Mesenchymal stem cell (in vitro differentiated cells and primary cell): ENCODE measurements at regions not wholly inside any gene's neighbourhood (a gene's known extent, or its start where the extent isn't known, plus 50 kb on each side); places are given as distances from the start of the nearest gene placed in this dataset.
"Not testable (repeated sequence)": the region's sequence is repeated elsewhere in the genome, so short reads cannot be mapped to it uniquely, and the experiment has no call there.

Source experiments
- DNase-seq: peaks from one replicate; pipeline ENCODE4 v3.0.0-alpha.2; 2013
- H2AFZ ChIP-seq: one replicate; pipeline ENCODE4 v1.6.1; 2013; ENCODE audit warnings: low read depth, mild to moderate bottlenecking, control low read depth, inconsistent platforms, low read length, moderate library complexity
- H2AK5ac ChIP-seq: 2 replicates; pipeline ENCODE4 v1.6.1; 2013; ENCODE audit warnings: low read length, moderate library complexity, mild to moderate bottlenecking, inconsistent platforms; ENCODE audit not compliant: severe bottlenecking
- H2BK120ac ChIP-seq: one replicate; pipeline ENCODE4 v1.6.1; 2013; ENCODE audit warnings: low read depth, mild to moderate bottlenecking, inconsistent platforms, low read length, moderate library complexity
- H2BK12ac ChIP-seq, 2 experiments: one replicate each; pipeline ENCODE4 v1.6.1; 2013; ENCODE audit warnings: inconsistent platforms in 2 of 2, low read length in 2 of 2, mild to moderate bottlenecking in 2 of 2, moderate library complexity in 2 of 2, control low read depth in 1 of 2
- H2BK15ac ChIP-seq: one replicate; pipeline ENCODE4 v1.6.1; 2013; ENCODE audit warnings: mild to moderate bottlenecking, low read depth, inconsistent platforms; ENCODE audit not compliant: poor library complexity, severe bottlenecking
- H2BK5ac ChIP-seq: 2 replicates; pipeline ENCODE4 v1.6.1; 2013; ENCODE audit warnings: low read depth, mild to moderate bottlenecking, low read length, control low read depth, inconsistent platforms; ENCODE audit not compliant: poor library complexity, severe bottlenecking
- H3K14ac ChIP-seq, 2 experiments: one replicate each; pipeline ENCODE4 v1.6.1; 2013; ENCODE audit warnings: inconsistent platforms in 2 of 2, low read length in 2 of 2, control low read depth in 1 of 2, mild to moderate bottlenecking in 1 of 2, moderate library complexity in 1 of 2
- H3K18ac ChIP-seq, 2 experiments: one replicate each; pipeline ENCODE4 v1.6.1; 2013; ENCODE audit warnings: inconsistent platforms in 2 of 2, low read length in 2 of 2, control low read depth in 1 of 2, low read depth in 1 of 2, mild to moderate bottlenecking in 1 of 2
- H3K23ac ChIP-seq, 2 experiments: one replicate each; pipeline ENCODE4 v1.6.1; 2013; ENCODE audit warnings: inconsistent platforms in 2 of 2, low read length in 2 of 2, mild to moderate bottlenecking in 2 of 2, moderate library complexity in 2 of 2, control low read depth in 1 of 2
- H3K27ac ChIP-seq: 2 replicates; pipeline ENCODE4 v1.5.1; 2013; ENCODE audit warnings: mild to moderate bottlenecking, moderate library complexity, low read length, control low read depth, inconsistent platforms; ENCODE audit not compliant: poor library complexity, severe bottlenecking
- H3K27me3 ChIP-seq, 2 experiments: 2 replicates each; pipeline versions ENCODE4 v1.6.1 to v1.7.0; 2013; ENCODE audit warnings: low read length in 2 of 2, mild to moderate bottlenecking in 2 of 2, moderate library complexity in 2 of 2, control low read depth in 1 of 2, inconsistent platforms in 1 of 2; ENCODE audit not compliant: control insufficient read depth in 1 of 2, insufficient read depth in 1 of 2
- H3K36me3 ChIP-seq, 2 experiments: 2 replicates each; pipeline versions ENCODE4 v1.6.1 to v1.7.0; 2013; ENCODE audit warnings: low read length in 2 of 2, control low read depth in 1 of 2, inconsistent platforms in 1 of 2, low read depth in 1 of 2, mild to moderate bottlenecking in 1 of 2; ENCODE audit not compliant: insufficient read depth in 2 of 2, control insufficient read depth in 1 of 2
- H3K4ac ChIP-seq, 2 experiments: one replicate each; pipeline ENCODE4 v1.6.1; 2013; ENCODE audit warnings: inconsistent platforms in 2 of 2, low read length in 2 of 2, mild to moderate bottlenecking in 2 of 2, moderate library complexity in 2 of 2, control low read depth in 1 of 2, low read depth in 1 of 2
- H3K4me1 ChIP-seq: 2 replicates; pipeline ENCODE4 v1.6.1; 2013; ENCODE audit warnings: low read depth, low read length, control low read depth; ENCODE audit not compliant: control insufficient read depth, insufficient read depth
- H3K4me2 ChIP-seq: 2 replicates; pipeline ENCODE4 v1.6.1; 2013; ENCODE audit warnings: low read length, mild to moderate bottlenecking, inconsistent platforms; ENCODE audit not compliant: poor library complexity, severe bottlenecking
- H3K4me3 ChIP-seq, 2 experiments: 2 replicates each; pipeline versions ENCODE4 v1.5.1 to v1.7.0; 2013; ENCODE audit warnings: low read length in 2 of 2, mild to moderate bottlenecking in 2 of 2, control low read depth in 1 of 2, low read depth in 1 of 2; ENCODE audit not compliant: insufficient read depth in 1 of 2
- H3K79me1 ChIP-seq: replicated peaks from 2 replicates; pipeline ENCODE4 v1.6.1; 2013; ENCODE audit warnings: mild to moderate bottlenecking, control low read depth, low read length, inconsistent platforms; ENCODE audit not compliant: poor library complexity, severe bottlenecking
- H3K9ac ChIP-seq: 2 replicates; pipeline ENCODE4 v1.7.0; 2013; ENCODE audit warnings: mild to moderate bottlenecking, low read length, moderate library complexity
- H3K9me3 ChIP-seq: 2 replicates; pipeline ENCODE4 v1.7.0; 2013; ENCODE audit warnings: mild to moderate bottlenecking, low read length; ENCODE audit not compliant: control insufficient read depth
- H4K8ac ChIP-seq: one replicate; pipeline ENCODE4 v1.6.1; 2013; ENCODE audit warnings: inconsistent platforms, mild to moderate bottlenecking, low read length, moderate library complexity
- H4K91ac ChIP-seq: one replicate; pipeline ENCODE4 v1.6.1; 2013; ENCODE audit warnings: mild to moderate bottlenecking, low read length, inconsistent platforms
- WGBS: methylation state at CpG from one replicate; pipeline ENCODE4 v1.1.7; 2013; ENCODE audit warnings: mixed read lengths; 5-methylcytosine and 5-hydroxymethylcytosine counted together

DNA sequence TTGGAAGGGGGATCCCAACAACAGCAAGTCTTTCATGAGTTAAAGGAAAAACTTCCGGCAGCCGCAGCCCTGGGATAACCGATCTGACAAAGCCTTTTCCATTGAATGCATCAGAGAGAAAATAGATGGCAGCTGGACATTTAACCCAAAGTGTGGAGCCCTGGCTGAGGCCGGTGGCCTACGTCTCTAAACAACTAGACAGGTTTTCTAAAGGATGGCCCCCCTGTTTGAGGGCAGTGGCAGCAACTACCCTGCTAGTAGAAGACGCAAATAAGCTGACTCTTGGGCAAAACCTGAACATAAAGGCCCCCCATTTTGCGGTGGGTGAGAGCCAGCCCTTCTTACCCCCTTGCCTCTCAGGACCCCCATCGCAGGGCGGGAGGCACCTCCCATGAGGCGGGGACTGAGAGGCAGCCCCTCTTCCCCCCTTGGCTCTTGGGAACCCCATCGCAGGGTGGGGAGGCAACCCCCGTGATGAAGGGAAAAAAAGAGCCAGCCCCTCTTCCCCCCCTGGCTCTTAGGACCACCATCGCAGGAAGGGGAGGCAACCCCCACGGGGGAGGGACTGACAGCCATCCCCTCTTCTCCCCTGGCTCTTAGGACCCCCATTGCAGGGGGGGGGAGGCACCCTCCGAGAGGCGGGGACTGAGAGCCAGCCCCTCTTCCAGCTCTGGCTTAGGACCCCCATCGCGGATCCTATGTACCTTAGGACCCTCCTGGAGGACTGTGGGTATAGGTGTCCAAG, 2422.9 kb upstream of the PCDH20 start:
- no peak overlapping the region for H3K4me3 ChIP-seq
- no peaks in the 10 kb centered on the region for H3K79me1 ChIP-seq
- no peak overlapping the region for H2AFZ ChIP-seq
- no peaks in the 10 kb centered on the region for H3K36me3 ChIP-seq
- no peaks in the 10 kb centered on the region for H3K27me3 ChIP-seq
- no peak overlapping the region for H2BK12ac ChIP-seq
- no peak overlapping the region for H4K8ac ChIP-seq
- no peak overlapping the region for H3K4me2 ChIP-seq
- no peak overlapping the region for H3K14ac ChIP-seq
- no peak overlapping the region for H2AK5ac ChIP-seq
- H2BK5ac ChIP-seq: no peak overlapping the region
- DNase-seq: no peak
- H3K4ac ChIP-seq: no peak overlapping the region
- H2BK15ac ChIP-seq: no peak overlapping the region
- H3K27ac ChIP-seq: no peak overlapping the region
- H2BK120ac ChIP-seq: no peak overlapping the region
- H3K9ac ChIP-seq: no peak overlapping the region
- H3K9me3 ChIP-seq: no peaks in the 10 kb centered on the region
- H3K18ac ChIP-seq: no peak overlapping the region
- no peak overlapping the region for H3K23ac ChIP-seq
- H4K91ac ChIP-seq: no peak overlapping the region
- 90% methylated on average over 16 of the region's 18 CpGs for WGBS
- no peaks in the 10 kb centered on the region for H3K4me1 ChIP-seq

DNA sequence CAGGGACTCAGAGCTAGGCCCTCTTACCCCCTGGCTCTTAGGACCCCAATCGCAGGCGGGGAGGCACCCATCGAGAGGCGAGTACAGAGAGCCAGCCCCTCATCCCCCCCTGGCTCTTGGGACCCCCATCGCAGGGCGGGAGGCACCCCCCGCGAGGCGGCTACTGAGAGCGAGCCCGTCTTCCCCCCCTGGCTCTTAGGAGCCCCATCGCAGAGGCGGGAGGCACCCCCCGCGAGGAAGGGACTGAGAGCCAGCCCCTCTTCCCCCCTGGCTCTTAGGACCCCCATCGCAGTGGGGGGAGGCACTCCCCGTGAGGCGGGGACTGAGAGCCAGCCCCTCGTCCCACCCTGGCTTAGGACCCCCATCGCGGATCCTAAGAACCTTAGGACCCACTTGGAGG, 2422.1 kb upstream of the PCDH20 start:
- H3K4ac ChIP-seq, H4K8ac ChIP-seq, H3K18ac ChIP-seq, H3K4me1 ChIP-seq, H3K4me3 ChIP-seq, H2BK5ac ChIP-seq, H2BK120ac ChIP-seq, H3K14ac ChIP-seq, H4K91ac ChIP-seq, H3K4me2 ChIP-seq, H3K9ac ChIP-seq, H3K9me3 ChIP-seq, H2AFZ ChIP-seq, H3K27ac ChIP-seq, H2AK5ac ChIP-seq, H3K23ac ChIP-seq, H3K27me3 ChIP-seq, DNase-seq, H2BK12ac ChIP-seq, H3K36me3 ChIP-seq, H2BK15ac ChIP-seq, H3K79me1 ChIP-seq: not testable (repeated sequence)
- WGBS: 95% methylated on average over 16 of the region's 21 CpGs

DNA sequence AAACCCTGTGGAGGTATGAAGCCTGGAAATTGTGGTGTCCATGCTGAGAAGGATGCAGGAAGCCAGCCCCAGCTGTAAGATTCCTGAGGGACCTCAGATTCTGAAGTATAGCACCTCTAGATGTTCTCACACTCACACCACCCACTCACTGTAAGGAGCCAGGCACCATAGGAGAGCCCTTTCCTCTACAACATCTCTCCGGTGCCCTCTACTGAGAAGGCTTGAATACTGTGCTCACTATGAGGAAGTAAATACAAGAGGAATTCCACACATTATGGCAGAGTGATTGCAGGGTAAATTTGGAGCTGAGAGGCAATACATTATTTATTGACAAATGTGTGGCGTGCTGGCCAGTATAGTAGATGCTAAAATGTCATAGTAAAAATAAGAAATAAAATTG, 2414.0 kb upstream of the PCDH20 start:
- H3K23ac ChIP-seq, H3K4me2 ChIP-seq, H3K18ac ChIP-seq, H3K4me1 ChIP-seq, H2BK12ac ChIP-seq, DNase-seq, H3K27me3 ChIP-seq, H2BK120ac ChIP-seq, H3K4me3 ChIP-seq, H3K9ac ChIP-seq, H3K27ac ChIP-seq, H2BK5ac ChIP-seq, H3K79me1 ChIP-seq, H3K4ac ChIP-seq, H4K91ac ChIP-seq, H3K36me3 ChIP-seq, H2AK5ac ChIP-seq, H4K8ac ChIP-seq, H2AFZ ChIP-seq, H3K9me3 ChIP-seq, H3K14ac ChIP-seq, H2BK15ac ChIP-seq: not testable (repeated sequence)
- WGBS: no CpG with 5 or more reads among the region's 2 CpGs

DNA sequence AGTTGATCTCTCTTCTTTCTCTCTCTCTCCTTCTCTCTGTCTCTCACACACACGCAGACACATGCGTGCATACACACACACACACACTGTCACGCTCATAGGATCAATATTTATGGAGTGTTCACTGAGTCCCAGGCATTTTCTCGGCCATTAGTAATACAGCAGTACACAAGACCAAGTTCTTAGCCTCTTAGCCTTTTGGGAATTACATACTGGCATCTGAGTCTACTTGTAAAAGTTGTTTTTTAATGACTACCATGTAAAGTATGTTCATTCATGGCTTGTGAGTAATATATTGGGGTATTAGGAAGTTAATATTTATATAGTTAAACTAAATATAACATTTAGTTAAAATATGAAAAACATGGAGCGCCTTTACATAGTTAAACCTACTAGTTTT, 2406.1 kb upstream of the PCDH20 start:
- H2BK5ac ChIP-seq, H3K27me3 ChIP-seq, H4K91ac ChIP-seq, H3K18ac ChIP-seq, H3K4me1 ChIP-seq, H3K4me3 ChIP-seq, H3K36me3 ChIP-seq, H2BK120ac ChIP-seq, H3K79me1 ChIP-seq, H2BK12ac ChIP-seq, H3K9ac ChIP-seq, H3K4me2 ChIP-seq, H3K23ac ChIP-seq, H3K4ac ChIP-seq, H3K14ac ChIP-seq, H2AK5ac ChIP-seq, H2AFZ ChIP-seq, H2BK15ac ChIP-seq, H4K8ac ChIP-seq, DNase-seq, H3K9me3 ChIP-seq, H3K27ac ChIP-seq: not testable (repeated sequence)
- no CpG with 5 or more reads among the region's 5 CpGs for WGBS
